ENCODE measurements at regions not wholly inside any gene's neighbourhood (a gene's known extent, or its start where the extent isn't known, plus 50 kb on each side); places are given as distances from the start of the nearest gene placed in this dataset.
"Not testable (repeated sequence)": the region's sequence is repeated elsewhere in the genome, so short reads cannot be mapped to it uniquely, and the experiment has no call there.

DNA sequence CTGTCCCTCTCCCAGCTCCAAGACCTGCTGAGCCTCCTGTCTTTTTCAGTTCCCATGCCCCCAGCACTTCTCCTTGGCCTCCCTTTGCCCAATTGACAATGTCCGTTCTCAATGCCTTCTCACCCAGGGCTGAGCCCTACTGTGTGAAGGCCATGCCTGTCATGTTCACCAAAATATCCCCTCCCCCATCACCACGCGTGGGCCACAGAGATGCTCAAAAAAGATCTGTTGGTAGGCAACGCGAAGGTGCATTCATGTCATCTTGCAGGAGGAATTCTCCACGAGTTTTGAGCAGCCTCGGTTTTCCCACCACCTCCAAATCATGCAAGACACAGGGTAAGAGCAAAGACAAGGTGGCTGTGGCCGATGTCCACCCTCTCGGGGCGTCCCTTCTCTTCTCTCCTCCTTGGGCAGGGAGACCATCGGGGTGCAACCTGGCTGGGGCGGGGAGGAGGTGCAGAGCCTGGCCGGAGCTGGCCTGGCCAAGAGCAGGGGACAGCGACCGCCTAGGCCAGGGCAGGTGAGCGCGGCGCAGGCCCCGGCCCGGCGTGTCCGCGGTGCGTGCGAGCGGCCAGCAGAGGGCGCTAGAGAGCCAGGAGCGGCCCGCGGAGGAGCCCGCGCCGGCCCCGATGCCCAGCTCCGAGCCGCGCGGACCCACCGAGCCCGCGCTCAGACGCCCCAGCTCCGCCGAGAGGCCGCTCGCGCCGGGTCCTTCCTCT is 56.3 kb upstream of the KRTAP5-11 start:
- not testable (repeated sequence) for H3K27ac Mint-ChIP-seq (ENCODE audit: unreplicated experiment); H3K4me3 Mint-ChIP-seq; H3K9me3 Mint-ChIP-seq; H3K4me1 Mint-ChIP-seq; H3K36me3 Mint-ChIP-seq (ENCODE audit: low read depth)
- H3K27me3 Mint-ChIP-seq (ENCODE audit: low read depth), result peaks cover 35% of the 10 kb centered on the region
- peak; percentile 72 for DNase-seq (ENCODE audit: low read depth, low spot score)
- TF ChIP-seq CTCF (conservative IDR thresholded peaks at IDR 0.05), result peak; percentile 68

DNA sequence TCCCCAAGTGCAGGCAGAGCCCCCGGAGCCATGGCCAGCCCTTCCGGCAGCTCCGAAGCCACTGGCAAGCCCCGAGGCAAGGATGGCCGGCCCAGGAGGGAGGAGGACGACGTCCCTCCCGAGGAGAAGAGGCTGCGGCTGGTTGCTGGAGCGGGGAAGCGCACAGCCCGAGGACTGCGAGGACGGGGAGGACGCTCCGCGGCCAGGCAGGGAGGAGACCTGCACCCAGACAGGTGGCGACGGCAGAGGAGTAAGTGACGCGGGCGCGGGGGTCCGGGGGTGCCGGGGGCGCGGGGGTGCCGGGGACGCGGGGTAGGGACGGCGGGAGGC is 56.8 kb upstream of the KRTAP5-11 start:
- H3K4me1 Mint-ChIP-seq; H3K36me3 Mint-ChIP-seq (ENCODE audit: low read depth); H3K27ac Mint-ChIP-seq (ENCODE audit: unreplicated experiment); H3K9me3 Mint-ChIP-seq; H3K4me3 Mint-ChIP-seq; DNase-seq (ENCODE audit: low read depth, low spot score): not testable (repeated sequence)
- H3K27me3 Mint-ChIP-seq (ENCODE audit: low read depth), result peaks cover 36% of the 10 kb centered on the region

- H3K4me3 Mint-ChIP-seq; H3K36me3 Mint-ChIP-seq (ENCODE audit: low read depth); H3K27ac Mint-ChIP-seq (ENCODE audit: unreplicated experiment); DNase-seq (ENCODE audit: low read depth, low spot score); H3K4me1 Mint-ChIP-seq; H3K9me3 Mint-ChIP-seq: not testable (repeated sequence)
- peaks cover 36% of the 10 kb centered on the region for H3K27me3 Mint-ChIP-seq (ENCODE audit: low read depth)
Measured at GRCh38 chr11:71639916-71640315, 57.2 kb upstream of the KRTAP5-11 start.

- H3K4me1 Mint-ChIP-seq, result peaks cover 11% of the 10 kb centered on the region
- H3K4me3 Mint-ChIP-seq; H3K9me3 Mint-ChIP-seq; DNase-seq (ENCODE audit: low read depth, low spot score); H3K36me3 Mint-ChIP-seq (ENCODE audit: low read depth); H3K27me3 Mint-ChIP-seq (ENCODE audit: low read depth); H3K27ac Mint-ChIP-seq (ENCODE audit: unreplicated experiment): not testable (repeated sequence)
Measured at GRCh38 chr11:71647078-71647477, 64.4 kb upstream of the KRTAP5-11 start.

GRCh38 chr11:71652998-71653397 is 70.3 kb upstream of the KRTAP5-11 start:
- not testable (repeated sequence) for H3K27me3 Mint-ChIP-seq (ENCODE audit: low read depth); H3K36me3 Mint-ChIP-seq (ENCODE audit: low read depth); H3K27ac Mint-ChIP-seq (ENCODE audit: unreplicated experiment); H3K4me3 Mint-ChIP-seq; DNase-seq (ENCODE audit: low read depth, low spot score); H3K4me1 Mint-ChIP-seq; H3K9me3 Mint-ChIP-seq

- DNase-seq (ENCODE audit: low read depth, low spot score); H3K4me1 Mint-ChIP-seq; H3K36me3 Mint-ChIP-seq (ENCODE audit: low read depth); H3K27me3 Mint-ChIP-seq (ENCODE audit: low read depth); H3K27ac Mint-ChIP-seq (ENCODE audit: unreplicated experiment); H3K9me3 Mint-ChIP-seq; H3K4me3 Mint-ChIP-seq: not testable (repeated sequence)
Measured at GRCh38 chr11:71654423-71654822, 71.7 kb upstream of the KRTAP5-11 start.

DNA sequence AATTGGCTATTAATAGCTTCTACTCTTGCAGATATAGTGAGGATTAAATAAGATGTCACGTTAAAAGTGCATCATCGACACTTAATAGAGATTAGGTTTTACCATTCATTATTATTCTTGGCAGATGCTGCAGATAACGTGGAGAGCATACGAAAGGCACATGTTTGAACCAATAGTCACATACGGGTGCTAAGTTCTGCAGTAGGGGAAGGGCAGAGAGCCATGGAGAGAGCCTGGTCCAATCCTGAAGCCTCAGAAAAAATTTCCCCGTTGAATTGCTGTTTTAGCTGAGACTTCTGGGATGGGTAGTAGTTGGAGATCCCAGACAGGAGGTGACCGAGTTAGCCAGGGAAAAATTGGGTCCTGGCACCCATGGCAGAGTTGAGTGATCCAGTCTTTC is 72.4 kb upstream of the KRTAP5-11 start:
- not testable (repeated sequence) for H3K4me3 Mint-ChIP-seq; H3K36me3 Mint-ChIP-seq (ENCODE audit: low read depth); H3K27me3 Mint-ChIP-seq (ENCODE audit: low read depth); H3K27ac Mint-ChIP-seq (ENCODE audit: unreplicated experiment); DNase-seq (ENCODE audit: low read depth, low spot score); H3K9me3 Mint-ChIP-seq; H3K4me1 Mint-ChIP-seq

- not testable (repeated sequence) for H3K9me3 Mint-ChIP-seq; H3K27me3 Mint-ChIP-seq (ENCODE audit: low read depth); H3K27ac Mint-ChIP-seq (ENCODE audit: unreplicated experiment); DNase-seq (ENCODE audit: low read depth, low spot score); H3K4me3 Mint-ChIP-seq; H3K4me1 Mint-ChIP-seq; H3K36me3 Mint-ChIP-seq (ENCODE audit: low read depth)
Measured at GRCh38 chr11:71656513-71656912, 73.8 kb upstream of the KRTAP5-11 start.

- not testable (repeated sequence) for H3K4me1 Mint-ChIP-seq; DNase-seq (ENCODE audit: low read depth, low spot score); H3K36me3 Mint-ChIP-seq (ENCODE audit: low read depth)
Measured at GRCh38 chr11:71664941-71665340, 82.3 kb upstream of the KRTAP5-11 start.

DNA sequence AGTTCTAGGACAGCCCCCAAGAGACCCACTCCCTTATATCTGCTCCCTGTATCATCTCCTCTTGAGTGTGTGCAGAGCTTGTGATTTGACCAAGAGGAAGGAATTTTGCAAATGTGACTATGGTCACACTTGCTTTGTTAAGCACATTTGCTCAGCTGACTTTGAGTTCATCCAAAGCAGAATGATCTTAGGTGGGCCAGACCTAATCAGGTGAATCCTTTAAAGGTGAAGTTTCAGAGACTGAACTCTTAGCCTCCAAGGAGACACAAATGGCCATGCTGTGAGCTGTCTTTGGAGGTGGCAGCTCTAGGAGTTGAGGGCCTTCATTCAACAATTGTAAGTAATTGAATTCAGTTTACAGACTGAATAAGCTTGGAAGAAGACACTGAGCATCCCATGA is 115.4 kb upstream of the KRTAP5-11 start:
- H3K9me3 Mint-ChIP-seq; DNase-seq (ENCODE audit: low read depth, low spot score); H3K27ac Mint-ChIP-seq (ENCODE audit: unreplicated experiment); H3K4me3 Mint-ChIP-seq; H3K4me1 Mint-ChIP-seq; H3K36me3 Mint-ChIP-seq (ENCODE audit: low read depth); H3K27me3 Mint-ChIP-seq (ENCODE audit: low read depth): not testable (repeated sequence)

More at GRCh38 chr11:71664941-71665340, 82.3 kb upstream of the KRTAP5-11 start:
- not testable (repeated sequence) for H3K27me3 Mint-ChIP-seq (ENCODE audit: low read depth); H3K4me3 Mint-ChIP-seq; H3K9me3 Mint-ChIP-seq
- peak overlapping the region; percentile 37 for H3K27ac Mint-ChIP-seq (ENCODE audit: unreplicated experiment)

All from neural crest cell (in vitro differentiated cells).